A673 (cell line): ENCODE measurements at regions not wholly inside any gene's neighbourhood (a gene's known extent, or its start where the extent isn't known, plus 50 kb on each side); places are given as distances from the start of the nearest gene placed in this dataset.

Experiments
- EZH2 ChIP-seq: fragments of 200-600 bp; sonication (generic); IDR thresholded peaks from 2 replicates; pipeline ENCODE4 v1.6.1; 2017; ENCODE audit warnings: borderline replicate concordance, low read depth, mild to moderate bottlenecking, mixed read lengths, antibody characterized with exemption, low read length; ENCODE audit not compliant: poor library complexity, severe bottlenecking
- TF ChIP-seq, protein P1 (sequence below): fragments of 300-800, 200-600 bp; sonication (generic); conservative IDR thresholded peaks from 2 replicates; pipeline ENCODE4 v1.5.1; 2017; ENCODE audit warnings: low read depth, mild to moderate bottlenecking, antibody characterized with exemption, low read length, moderate library complexity, mixed read lengths

GRCh38 chr3:25056036-25056755 is 371.9 kb upstream of the RARB start:
- TF ChIP-seq, protein P1, sequence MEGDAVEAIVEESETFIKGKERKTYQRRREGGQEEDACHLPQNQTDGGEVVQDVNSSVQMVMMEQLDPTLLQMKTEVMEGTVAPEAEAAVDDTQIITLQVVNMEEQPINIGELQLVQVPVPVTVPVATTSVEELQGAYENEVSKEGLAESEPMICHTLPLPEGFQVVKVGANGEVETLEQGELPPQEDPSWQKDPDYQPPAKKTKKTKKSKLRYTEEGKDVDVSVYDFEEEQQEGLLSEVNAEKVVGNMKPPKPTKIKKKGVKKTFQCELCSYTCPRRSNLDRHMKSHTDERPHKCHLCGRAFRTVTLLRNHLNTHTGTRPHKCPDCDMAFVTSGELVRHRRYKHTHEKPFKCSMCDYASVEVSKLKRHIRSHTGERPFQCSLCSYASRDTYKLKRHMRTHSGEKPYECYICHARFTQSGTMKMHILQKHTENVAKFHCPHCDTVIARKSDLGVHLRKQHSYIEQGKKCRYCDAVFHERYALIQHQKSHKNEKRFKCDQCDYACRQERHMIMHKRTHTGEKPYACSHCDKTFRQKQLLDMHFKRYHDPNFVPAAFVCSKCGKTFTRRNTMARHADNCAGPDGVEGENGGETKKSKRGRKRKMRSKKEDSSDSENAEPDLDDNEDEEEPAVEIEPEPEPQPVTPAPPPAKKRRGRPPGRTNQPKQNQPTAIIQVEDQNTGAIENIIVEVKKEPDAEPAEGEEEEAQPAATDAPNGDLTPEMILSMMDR: no peak
- no peak for TF ChIP-seq EZH2
